ENCODE measurements at regions not wholly inside any gene's neighbourhood (a gene's known extent, or its start where the extent isn't known, plus 50 kb on each side); places are given as distances from the start of the nearest gene placed in this dataset.
A peak's percentile ranks its signal among the peaks of the same experiment; 100 is the strongest.
"Not testable (repeated sequence)": the region's sequence is repeated elsewhere in the genome, so short reads cannot be mapped to it uniquely, and the experiment has no call there.

DNA sequence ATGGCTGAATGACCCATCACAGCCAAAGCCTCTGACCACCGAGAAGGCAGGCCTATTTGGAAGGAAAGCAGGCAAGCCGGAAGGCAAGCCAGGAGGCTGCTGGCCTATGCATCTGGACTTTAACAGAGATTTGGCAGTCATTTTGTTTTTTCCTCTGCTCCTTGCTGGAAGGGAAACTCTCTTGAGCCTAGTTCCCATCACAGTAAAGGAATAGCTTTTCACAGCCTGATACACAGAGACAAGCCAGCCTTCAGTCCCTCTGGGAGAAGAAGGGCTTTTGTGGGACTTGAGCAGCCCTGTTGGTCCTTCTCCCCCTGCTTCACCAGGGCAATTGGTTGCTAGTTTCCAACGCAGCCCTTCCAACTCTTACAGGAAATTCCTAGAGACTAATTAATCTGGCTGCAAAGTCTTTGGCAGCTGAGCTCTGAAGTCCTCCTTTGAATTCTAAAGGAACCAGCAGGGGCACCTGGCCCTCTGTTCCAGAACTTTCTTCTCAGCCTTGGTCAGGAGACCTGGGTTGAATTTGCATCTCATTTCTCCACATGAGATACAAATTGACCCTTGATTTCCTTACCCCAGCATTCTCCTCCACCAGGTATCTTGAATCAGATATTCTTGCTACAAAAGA lies 157.3 kb upstream of the EPB41L4A start:
- DNase-seq: no peak

DNA sequence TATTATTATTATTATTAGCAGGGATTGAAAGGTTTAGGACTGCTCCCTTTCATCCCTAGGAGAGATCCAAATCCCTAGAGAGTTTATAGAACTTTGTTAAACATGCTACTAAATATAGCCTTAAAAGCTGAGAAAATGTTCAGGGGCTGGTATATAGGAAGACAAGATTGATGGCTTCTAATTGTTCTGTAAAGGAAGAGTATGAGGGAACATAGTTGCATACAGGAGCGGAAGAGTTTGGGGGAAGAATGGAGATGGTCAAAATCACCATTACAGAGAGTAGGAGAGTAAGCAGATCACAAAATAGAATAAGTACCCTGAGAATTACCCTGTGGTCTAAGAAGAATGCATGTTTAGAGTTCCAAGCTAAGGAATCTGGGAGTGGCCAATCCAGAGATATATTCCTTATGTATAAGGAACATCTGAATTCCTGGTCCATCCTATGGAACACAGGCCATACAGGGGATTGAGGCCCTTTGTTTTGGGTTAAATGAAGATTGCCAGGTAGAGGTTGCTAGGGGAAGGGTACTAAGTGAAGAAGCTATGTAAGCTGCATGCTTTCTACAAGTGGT lies 158.0 kb upstream of the APC start:
- DNase-seq: no peak

DNA sequence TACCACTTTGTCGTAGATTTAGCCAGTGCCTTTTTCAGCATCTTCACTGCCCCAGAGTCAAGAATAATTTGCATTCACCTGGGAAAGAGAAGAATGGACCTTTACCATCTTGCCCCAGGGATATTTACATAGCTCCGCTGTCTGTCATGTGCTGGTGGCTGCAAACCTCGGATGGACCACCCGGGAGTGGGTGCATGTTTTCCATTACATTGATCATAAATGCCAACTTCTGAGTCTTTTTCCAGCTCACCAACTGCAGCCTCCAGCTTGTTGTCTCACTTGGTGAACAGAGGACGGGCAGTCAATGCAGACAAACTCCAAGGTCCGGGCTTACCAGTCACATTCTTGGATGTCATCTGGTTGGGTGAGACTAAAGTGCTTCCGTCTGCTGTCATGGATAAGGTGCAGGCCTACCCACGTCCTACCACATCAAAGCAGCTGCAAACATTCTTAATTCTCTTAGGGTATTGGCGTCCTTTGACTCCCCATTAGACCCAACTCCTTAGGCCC lies 155.8 kb upstream of the APC start:
- DNase-seq: no peak

DNA sequence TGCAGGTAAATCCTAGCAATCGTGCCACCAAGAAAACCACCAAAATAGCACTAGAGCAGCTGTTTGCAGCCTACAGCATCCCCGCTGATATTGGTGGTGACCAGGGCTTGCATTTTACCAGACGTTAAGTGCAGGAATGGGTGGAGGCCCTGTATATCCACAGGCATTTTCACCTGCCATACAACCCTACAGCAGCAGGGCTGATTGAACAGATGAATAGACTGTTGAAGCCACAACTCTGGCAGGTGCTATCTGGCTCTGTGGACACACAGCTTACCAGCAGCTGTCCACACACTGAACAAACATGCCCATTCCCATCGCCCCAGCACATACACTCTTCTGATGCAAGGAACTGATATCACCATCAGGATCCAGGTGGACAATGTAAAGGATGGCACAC lies 154.5 kb upstream of the APC start:
- DNase-seq: peak; percentile 40

GRCh38 chr5:112584781-112585180 lies 152.9 kb upstream of the APC start:
- no peak for DNase-seq

- no peak for DNase-seq
Measured at GRCh38 chr5:112586596-112587062, 151.1 kb upstream of the APC start.

- DNase-seq: not testable (repeated sequence)
Measured at GRCh38 chr5:112590858-112591257, 146.8 kb upstream of the APC start.

- no peak for DNase-seq
Measured at GRCh38 chr5:112594095-112594850, 143.4 kb upstream of the APC start.

GRCh38 chr5:112594941-112595340 lies 142.7 kb upstream of the APC start:
- no peak for DNase-seq

GRCh38 chr5:112597831-112598230 lies 139.9 kb upstream of the APC start:
- DNase-seq: no peak

DNA sequence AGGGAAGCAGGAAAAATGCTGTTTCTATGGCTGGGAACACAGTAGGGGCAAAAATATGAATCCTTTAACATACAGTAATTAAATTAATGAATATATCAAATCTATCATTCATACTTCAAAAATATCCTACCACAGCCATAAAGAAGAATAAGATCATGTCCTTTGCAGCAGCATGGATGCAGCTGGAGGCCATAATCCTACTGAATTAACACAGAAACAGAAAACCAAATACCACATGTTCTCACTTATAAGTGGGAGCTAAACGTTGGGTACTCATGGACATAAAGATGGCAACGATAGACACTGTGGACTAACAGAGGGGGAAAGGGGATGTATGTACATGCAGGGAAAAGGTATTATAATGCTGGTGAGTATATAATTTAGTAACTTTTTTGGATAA lies 137.2 kb upstream of the APC start:
- not testable (repeated sequence) for DNase-seq

- no peak for DNase-seq
Measured at GRCh38 chr5:112604732-112605630, 132.7 kb upstream of the APC start.

DNA sequence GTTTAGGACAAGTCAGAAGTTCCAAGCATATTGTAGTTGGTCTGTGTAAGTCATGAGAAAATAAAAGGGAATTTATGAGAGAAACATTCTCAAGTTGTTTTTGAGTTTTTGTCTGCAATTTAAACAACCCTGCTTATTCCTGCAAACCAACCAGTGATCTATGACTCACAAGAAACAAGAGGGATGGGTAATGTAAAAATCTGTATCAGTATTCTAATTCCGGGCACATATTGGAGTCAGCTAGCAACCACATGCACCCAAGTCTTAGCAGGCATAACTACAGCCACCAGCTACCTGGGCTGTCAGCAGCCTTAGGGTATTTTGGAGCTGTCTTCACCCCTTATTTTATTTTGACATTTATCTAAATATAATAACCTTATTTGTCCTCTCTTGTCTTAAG lies 128.7 kb upstream of the APC start:
- DNase-seq: no peak

DNA sequence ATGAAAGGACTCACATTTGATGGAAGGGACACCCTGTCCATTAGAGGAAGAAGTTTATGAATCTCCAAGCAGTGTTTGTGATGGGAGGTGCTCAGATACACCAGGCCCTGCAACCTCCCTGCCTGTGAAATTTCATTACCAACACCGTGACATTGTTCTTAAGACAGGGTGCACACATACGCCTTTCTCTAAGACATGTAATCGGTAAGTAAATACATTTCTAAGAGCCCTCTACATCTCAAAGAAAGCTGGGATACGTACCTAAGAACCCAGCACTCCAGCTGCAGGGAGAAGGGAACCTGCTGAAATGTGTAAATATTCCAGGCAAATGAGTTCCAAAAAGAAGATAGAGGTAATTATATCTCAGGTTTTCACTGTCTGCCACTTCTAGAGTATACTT lies 125.0 kb upstream of the APC start:
- no peak for DNase-seq

- DNase-seq: peak; percentile 16
Measured at GRCh38 chr5:112614285-112614684, 123.4 kb upstream of the APC start.

GRCh38 chr5:112614986-112615385 lies 122.7 kb upstream of the APC start:
- DNase-seq: no peak

GRCh38 chr5:112616812-112617547 lies 120.7 kb upstream of the APC start:
- DNase-seq: no peak

DNA sequence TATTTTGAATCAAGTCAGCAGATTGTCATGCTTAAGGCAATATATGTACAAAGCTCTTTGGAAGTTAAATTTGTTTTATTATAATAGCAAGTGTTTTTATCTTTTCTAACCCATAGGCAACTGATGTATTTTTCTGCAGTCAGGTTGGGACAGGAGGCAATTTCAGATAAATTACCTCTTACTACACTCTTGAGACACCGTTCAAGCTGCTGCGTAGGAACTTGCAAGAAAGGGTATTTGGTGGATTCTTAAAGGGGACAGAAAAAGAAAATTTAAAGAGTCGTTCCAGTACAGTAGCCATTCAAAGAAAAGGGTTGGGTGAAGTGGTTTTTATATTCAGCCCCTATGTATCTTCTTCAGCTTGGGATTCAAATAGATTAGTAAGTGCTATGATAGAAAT lies 112.4 kb upstream of the APC start:
- DNase-seq: no peak

GRCh38 chr5:112625689-112626438 lies 111.8 kb upstream of the APC start:
- no peak for DNase-seq

DNA sequence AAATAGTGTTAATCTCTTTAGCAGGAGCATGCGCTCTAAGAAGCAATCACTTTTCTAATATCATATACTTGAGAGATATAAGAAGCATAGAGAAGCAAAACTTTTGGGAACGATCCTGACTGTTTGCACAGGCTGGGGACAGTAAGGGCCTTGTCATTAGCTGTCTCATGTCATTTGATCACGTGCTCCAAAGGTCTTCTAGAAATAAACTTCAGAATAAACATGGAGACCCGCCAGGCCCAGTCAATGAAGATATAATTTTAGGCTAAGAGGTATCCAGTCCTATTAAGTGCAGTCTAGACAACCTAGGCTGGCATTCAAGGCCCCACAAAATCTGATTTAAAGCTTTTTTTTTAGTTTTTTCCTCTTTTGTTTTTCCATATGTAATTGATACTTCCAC lies 111.0 kb upstream of the APC start:
- no peak for DNase-seq

DNA sequence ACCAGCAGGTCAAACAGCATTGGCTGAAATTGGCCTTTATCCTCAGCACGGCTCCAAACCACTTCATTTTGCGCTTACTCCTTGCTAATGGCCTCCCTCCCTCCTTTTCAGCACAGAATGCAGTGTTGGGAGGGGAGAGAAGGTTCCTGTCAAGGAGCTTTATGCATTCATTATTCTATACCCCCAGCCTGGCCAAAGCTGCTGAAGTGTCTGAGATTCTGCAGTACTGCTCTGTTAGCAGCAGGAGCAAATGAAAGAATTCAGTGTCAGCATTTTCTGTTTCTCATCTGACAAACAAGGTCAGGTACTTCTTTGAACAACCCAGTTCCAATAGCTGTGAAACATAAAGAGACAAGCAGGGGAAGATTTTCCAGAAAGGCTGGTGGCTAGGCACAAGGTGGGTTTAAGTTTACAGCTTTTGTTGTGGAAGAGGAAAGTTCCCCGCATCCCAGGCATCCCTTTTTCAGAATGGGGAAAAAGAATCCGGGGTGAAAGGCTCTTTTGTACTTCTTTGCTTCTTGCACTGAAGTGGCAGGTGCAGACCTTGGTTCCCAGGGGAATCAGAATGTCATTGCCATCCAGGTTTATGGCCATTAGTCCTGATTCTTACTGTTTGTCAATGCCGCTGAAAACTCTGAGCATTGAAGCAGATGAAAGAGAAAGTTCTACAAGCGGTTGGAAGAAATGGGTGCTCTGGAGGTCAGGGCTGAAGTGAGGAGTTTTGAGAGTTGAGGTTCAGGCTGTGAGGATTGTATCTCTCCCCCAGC lies 109.3 kb upstream of the APC start:
- no peak for DNase-seq
